ENCODE measurements at regions not wholly inside any gene's neighbourhood (a gene's known extent, or its start where the extent isn't known, plus 50 kb on each side); places are given as distances from the start of the nearest gene placed in this dataset.

DNA sequence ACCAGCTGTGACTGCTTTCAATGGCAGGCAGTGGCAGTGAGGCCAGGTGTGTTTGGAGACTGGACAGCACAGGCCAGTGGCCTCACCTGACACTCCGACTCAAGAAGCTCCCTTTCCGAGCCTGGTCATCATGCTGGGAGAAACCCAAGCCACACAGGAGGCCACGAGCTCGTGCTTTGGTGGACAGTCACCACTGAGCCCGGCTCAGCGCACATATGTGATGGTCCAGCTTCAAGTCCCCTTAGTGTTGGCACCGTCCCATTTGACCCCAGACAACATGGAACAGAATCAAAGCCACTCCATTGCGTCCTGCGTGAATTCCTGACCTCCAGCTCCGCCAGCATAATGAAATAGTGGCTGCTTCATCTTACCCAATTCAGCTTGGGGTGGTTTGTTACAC is 64.0 kb upstream of the PPP1R26 start:
- TF ChIP-seq, protein P1, sequence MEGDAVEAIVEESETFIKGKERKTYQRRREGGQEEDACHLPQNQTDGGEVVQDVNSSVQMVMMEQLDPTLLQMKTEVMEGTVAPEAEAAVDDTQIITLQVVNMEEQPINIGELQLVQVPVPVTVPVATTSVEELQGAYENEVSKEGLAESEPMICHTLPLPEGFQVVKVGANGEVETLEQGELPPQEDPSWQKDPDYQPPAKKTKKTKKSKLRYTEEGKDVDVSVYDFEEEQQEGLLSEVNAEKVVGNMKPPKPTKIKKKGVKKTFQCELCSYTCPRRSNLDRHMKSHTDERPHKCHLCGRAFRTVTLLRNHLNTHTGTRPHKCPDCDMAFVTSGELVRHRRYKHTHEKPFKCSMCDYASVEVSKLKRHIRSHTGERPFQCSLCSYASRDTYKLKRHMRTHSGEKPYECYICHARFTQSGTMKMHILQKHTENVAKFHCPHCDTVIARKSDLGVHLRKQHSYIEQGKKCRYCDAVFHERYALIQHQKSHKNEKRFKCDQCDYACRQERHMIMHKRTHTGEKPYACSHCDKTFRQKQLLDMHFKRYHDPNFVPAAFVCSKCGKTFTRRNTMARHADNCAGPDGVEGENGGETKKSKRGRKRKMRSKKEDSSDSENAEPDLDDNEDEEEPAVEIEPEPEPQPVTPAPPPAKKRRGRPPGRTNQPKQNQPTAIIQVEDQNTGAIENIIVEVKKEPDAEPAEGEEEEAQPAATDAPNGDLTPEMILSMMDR (IDR thresholded peaks at IDR 0.05; ENCODE audit: control insufficient read depth, insufficient read depth, low read depth, low read length, missing control alignments): no peak
- no peak for DNase-seq (ENCODE audit: low read depth)

DNA sequence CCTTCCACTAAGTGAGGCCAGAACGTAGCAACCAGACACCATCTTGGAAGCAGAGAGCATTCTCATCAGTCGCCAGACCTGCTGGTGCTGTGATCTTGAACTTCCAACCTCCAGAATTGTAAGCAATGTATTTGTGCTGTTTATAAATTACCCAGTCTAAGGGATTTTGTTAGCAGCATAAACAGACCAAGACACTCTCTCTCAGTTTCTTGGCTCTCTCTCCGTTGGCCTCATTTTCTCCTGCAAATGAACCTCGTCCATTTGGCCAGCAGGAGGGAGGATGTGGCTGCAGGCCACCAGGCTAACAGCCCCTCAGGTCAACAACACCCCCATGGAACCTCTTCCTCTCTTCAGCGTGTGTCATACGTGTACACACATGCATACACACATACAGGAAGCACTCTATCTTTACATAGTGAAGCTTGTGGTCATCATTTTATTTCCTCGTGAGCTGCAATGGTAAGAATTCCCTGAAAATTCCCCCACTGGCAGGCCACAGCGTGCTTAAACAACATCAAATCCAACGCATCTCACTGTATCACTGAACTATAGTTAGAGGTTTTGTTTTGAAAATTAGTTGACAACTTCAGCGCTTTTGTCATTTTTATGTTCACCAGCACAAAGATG is 62.8 kb upstream of the PPP1R26 start:
- DNase-seq (ENCODE audit: low read depth): no peak
- H3K4me3 ChIP-seq (ENCODE audit: control insufficient read depth, low read depth, low read length): no peak overlapping the region
- TF ChIP-seq, protein P1 (IDR thresholded peaks at IDR 0.05; ENCODE audit: control insufficient read depth, insufficient read depth, low read depth, low read length, missing control alignments): peak; percentile 9

More for the DNA sequence above, 64.0 kb upstream of the PPP1R26 start:
- H3K4me3 ChIP-seq (ENCODE audit: control insufficient read depth, low read depth, low read length): no peak overlapping the region

DNA sequence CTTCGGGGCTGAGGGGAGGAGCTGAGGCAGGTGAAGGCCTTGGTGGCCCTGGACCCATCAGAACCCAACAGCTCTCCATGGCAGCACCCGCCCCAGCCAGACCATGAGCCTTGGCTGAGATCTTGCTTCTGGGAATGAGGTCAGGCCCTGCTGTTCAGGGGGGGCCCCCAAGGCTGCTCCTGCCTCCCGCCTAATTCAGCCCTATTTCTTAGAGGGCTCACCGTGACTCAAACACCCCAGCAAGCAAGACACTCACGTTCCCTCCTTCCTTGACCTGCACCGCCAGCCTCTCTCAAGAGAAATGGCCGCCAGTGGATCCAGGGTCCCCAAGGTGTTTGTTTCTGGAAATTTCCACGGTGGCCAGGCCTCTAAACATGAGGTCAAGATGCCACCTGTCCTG is 61.4 kb upstream of the PPP1R26 start:
- no peak overlapping the region for H3K4me3 ChIP-seq (ENCODE audit: control insufficient read depth, low read depth, low read length)
- TF ChIP-seq, protein P1 (IDR thresholded peaks at IDR 0.05; ENCODE audit: control insufficient read depth, insufficient read depth, low read depth, low read length, missing control alignments): no peak
- no peak for DNase-seq (ENCODE audit: low read depth)

DNA sequence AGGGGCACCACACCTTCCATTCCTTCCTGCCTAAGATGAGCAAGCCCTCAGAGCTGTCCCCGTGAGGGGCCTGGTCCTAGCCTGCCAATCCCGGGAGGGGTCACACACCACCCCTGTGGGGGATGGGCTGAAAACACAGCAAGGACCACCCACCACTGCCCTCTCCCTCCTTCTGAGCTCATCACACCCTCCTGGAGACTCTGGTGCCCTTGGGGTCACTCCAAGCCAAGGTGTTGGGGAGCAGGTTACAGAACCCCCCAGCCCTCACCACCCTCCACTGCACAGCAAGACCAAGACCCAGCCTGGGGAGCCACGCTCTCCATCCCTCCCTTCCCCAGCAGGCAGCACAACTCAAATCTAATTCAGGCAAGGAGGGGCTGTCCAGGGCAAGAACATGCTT is 60.5 kb upstream of the PPP1R26 start:
- H3K4me3 ChIP-seq (ENCODE audit: control insufficient read depth, low read depth, low read length): no peak overlapping the region
- no peak for DNase-seq (ENCODE audit: low read depth)
- TF ChIP-seq, protein P1 (IDR thresholded peaks at IDR 0.05; ENCODE audit: control insufficient read depth, insufficient read depth, low read depth, low read length, missing control alignments): no peak

DNA sequence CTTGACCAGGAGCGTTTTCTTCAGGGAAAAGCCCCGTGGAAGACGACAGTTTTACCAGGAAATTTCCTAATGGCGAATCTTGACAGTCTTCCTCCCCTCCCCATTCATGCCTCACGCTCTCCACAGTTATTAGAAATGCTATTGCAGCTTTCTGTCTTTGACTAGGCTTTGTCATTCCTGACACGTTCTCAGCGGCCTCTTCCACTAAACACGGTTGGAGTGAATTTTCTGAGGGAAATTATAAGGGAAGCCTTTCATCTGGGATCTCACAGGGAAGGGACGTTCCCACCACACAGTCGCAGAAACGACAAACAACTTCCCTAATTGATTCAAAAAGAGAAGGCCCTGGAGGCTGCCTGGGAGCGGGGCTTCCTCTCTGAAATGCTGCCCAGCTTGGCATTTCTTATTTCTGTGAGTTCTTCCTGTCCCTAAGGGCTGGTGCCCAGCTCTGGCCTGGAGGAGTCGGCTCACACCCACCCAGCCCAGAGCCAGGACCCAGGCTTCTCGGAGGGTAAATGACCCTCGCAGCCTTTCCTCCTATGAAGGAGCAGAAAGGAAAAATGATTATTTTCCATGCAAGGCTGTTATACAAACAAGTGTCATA is 57.1 kb upstream of the PPP1R26 start:
- DNase-seq (ENCODE audit: low read depth): no peak
- H3K4me3 ChIP-seq (ENCODE audit: control insufficient read depth, low read depth, low read length): no peak overlapping the region
- TF ChIP-seq, protein P1 (IDR thresholded peaks at IDR 0.05; ENCODE audit: control insufficient read depth, insufficient read depth, low read depth, low read length, missing control alignments): no peak

DNA sequence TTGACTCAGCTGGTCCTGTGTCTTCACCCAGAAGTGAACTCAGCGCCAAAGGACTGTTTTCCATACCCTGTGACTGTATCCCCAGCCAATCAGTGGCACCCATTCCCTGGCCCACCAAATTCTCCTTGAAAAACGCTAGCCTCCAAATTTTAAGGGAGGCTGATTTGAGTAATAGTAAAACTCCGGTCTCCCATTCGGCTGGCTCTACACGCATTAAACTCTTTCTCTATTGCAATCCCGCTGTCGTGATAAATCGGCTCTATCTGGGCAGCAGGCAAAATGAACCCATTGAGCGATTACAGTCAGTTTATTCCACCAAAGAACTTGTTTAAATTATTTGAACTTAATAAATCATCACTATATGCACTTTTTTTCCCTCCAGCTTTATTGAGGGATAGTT is 55.9 kb upstream of the PPP1R26 start:
- TF ChIP-seq, protein P1 (IDR thresholded peaks at IDR 0.05; ENCODE audit: control insufficient read depth, insufficient read depth, low read depth, low read length, missing control alignments): no peak
- no peak for DNase-seq (ENCODE audit: low read depth)
- H3K4me3 ChIP-seq (ENCODE audit: control insufficient read depth, low read depth, low read length): no peak overlapping the region

Data from AG09309 (cell line).